ENCODE measurements at regions not wholly inside any gene's neighbourhood (a gene's known extent, or its start where the extent isn't known, plus 50 kb on each side); places are given as distances from the start of the nearest gene placed in this dataset.

DNA sequence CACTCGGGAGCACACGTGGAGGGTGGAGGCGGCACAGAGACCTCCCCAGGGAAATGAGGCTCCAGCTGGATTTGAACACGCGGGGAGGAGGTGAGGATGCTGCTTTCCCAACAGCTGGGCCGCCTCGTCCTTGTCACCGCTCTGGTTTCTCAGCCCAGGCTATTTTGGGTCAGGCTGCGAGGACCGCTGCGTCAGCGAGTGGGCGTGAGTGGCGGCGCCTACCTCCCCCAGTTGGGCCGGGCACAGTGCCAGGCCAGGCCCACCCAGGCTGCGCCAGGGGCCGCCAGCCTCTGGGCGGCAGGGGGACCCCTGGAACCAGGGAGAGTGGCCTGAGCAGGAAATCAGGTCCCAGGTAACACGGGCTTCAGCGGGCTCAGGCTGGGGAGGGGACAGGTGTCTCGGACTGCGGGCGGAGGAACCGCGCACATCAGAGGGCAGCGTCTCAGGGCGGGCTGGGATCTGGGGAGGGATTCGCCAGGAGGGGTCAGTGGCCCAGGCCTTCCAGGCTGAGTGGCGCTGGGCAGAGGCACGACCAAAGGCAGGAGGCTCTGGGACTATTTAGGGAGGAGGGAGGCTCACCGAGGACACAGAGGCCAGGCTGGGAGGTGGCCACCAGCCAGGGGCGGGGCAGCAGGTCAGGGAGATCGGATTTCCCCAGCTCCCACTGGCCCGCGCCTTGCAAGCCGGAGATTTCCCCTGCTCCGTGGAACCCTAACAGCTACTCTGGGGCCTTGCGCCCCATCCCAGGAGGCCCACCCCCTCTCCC is 125.2 kb upstream of the RET start:
- POLR2A ChIA-PET: no interaction called here
- H3K9me3 Mint-ChIP-seq: peaks cover 0 to 2% (median 0%) of the 10 kb centered on the region in 5 donors
- Histone ChIP-seq H3K36me3 (ENCODE audit: insufficient read depth, low read length) (no peaks in the 10 kb centered on the region), H3K27ac (ENCODE audit: low read depth, low read length) (no peak overlapping the region), H3K4me3 (ENCODE audit: low read length) (no peak overlapping the region), H3K27me3 (ENCODE audit: insufficient read depth, low read length, poor library complexity, severe bottlenecking) (no peaks in the 10 kb centered on the region), H3K9me3 (ENCODE audit: low read length) (no peaks in the 10 kb centered on the region), H3K4me1 (ENCODE audit: insufficient read depth, low read length) (no peaks in the 10 kb centered on the region)
- H3K27me3 Mint-ChIP-seq: peaks cover 8 to 14% of the 10 kb centered on the region in 2 donors
- no peak for DNase-seq
- H3K4me3 Mint-ChIP-seq: no peak overlapping the region
- no peaks in the 10 kb centered on the region for H3K36me3 Mint-ChIP-seq
- no peaks in the 10 kb centered on the region for H3K4me1 Mint-ChIP-seq
- CTCF ChIA-PET: no interaction called here
- H3K27ac Mint-ChIP-seq: no peak overlapping the region

DNA sequence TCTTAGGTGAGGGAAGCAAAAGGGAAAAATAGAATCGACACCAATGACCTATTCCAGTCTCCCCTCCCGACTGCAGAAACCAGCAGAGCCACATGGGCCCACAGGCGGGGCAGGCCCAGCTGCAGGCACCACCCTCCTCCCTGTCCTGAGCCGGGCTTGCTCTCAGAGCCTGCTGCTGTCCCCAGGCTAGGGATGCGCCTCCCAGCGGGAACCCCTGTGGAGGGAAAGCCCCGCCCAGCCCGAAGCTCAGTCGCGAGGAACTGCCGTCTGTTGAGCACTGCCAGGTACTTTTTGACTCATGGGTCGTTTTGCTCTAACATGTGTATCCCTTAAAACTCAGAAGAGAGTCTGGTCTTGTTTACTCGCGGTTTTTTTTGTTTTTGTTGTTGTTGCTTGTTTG is 124.5 kb upstream of the RET start:
- no peak overlapping the region for H3K27ac ChIP-seq (ENCODE audit: low read depth, low read length)
- no peak overlapping the region for H3K4me3 ChIP-seq (ENCODE audit: low read length)
- Mint-ChIP-seq H3K4me3 (no peak overlapping the region), H3K4me1 (no peaks in the 10 kb centered on the region), H3K9me3 (peaks cover 0 to 7% (median 0%) of the 10 kb centered on the region in 5 donors), H3K27me3 (peaks cover 6 to 12% of the 10 kb centered on the region in 2 donors), H3K36me3 (no peaks in the 10 kb centered on the region), H3K27ac (no peak overlapping the region)
- H3K9me3 ChIP-seq (ENCODE audit: low read length): no peaks in the 10 kb centered on the region
- no peak for DNase-seq
- ChIA-PET CTCF (no interaction called here), POLR2A (no interaction called here)
- H3K36me3 ChIP-seq (ENCODE audit: insufficient read depth, low read length): no peaks in the 10 kb centered on the region
- H3K4me1 ChIP-seq (ENCODE audit: insufficient read depth, low read length): no peaks in the 10 kb centered on the region
- no peaks in the 10 kb centered on the region for H3K27me3 ChIP-seq (ENCODE audit: insufficient read depth, low read length, poor library complexity, severe bottlenecking)

DNA sequence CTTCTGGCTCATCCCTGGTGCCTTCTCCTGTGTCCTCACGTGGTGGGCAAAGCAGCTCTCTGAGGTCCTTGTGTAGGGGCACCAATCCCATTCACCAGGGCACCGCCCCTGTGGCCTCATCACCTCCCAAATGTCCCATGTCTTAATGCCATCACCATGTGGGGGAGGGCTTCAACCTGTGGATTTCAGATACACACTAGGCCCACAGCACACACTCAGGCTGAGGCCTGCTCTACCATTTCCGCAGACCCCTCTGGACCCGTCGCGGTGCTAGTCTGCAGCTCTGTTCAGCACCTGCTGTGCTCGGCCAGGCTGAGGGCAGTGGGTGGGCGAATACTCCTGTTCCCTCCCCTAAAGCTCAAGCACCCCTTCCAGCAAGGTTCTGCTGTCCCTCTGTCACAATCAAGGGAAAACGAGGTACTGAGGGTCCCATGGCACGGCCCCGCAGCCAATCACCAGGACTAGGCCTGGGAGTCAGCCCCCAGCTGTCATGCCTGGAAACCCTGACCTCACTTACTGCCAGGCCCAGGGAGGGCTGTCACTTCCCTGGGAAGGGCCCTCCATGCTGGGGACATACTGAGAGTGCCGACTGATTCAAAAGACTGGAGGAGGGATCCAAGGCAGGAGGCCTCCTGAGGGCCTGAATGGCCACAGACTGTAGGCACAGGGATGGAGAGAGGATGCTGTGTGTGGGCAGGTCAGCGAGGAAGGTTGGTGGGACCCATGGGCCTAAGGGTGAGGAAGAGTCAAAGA is 123.8 kb upstream of the RET start:
- Histone ChIP-seq H3K4me1 (ENCODE audit: insufficient read depth, low read length) (no peaks in the 10 kb centered on the region), H3K9me3 (ENCODE audit: low read length) (no peaks in the 10 kb centered on the region), H3K27me3 (ENCODE audit: insufficient read depth, low read length, poor library complexity, severe bottlenecking) (no peaks in the 10 kb centered on the region), H3K36me3 (ENCODE audit: insufficient read depth, low read length) (no peaks in the 10 kb centered on the region), H3K4me3 (ENCODE audit: low read length) (no peak overlapping the region), H3K27ac (ENCODE audit: low read depth, low read length) (no peak overlapping the region)
- Mint-ChIP-seq H3K4me3 (no peak overlapping the region), H3K36me3 (no peaks in the 10 kb centered on the region), H3K9me3 (peaks cover 0 to 7% (median 0%) of the 10 kb centered on the region in 5 donors), H3K27me3 (peaks cover 5 to 12% of the 10 kb centered on the region in 2 donors), H3K27ac (no peak overlapping the region), H3K4me1 (no peaks in the 10 kb centered on the region)
- ChIA-PET POLR2A (no interaction called here), CTCF (no interaction called here)
- no peak for DNase-seq

DNA sequence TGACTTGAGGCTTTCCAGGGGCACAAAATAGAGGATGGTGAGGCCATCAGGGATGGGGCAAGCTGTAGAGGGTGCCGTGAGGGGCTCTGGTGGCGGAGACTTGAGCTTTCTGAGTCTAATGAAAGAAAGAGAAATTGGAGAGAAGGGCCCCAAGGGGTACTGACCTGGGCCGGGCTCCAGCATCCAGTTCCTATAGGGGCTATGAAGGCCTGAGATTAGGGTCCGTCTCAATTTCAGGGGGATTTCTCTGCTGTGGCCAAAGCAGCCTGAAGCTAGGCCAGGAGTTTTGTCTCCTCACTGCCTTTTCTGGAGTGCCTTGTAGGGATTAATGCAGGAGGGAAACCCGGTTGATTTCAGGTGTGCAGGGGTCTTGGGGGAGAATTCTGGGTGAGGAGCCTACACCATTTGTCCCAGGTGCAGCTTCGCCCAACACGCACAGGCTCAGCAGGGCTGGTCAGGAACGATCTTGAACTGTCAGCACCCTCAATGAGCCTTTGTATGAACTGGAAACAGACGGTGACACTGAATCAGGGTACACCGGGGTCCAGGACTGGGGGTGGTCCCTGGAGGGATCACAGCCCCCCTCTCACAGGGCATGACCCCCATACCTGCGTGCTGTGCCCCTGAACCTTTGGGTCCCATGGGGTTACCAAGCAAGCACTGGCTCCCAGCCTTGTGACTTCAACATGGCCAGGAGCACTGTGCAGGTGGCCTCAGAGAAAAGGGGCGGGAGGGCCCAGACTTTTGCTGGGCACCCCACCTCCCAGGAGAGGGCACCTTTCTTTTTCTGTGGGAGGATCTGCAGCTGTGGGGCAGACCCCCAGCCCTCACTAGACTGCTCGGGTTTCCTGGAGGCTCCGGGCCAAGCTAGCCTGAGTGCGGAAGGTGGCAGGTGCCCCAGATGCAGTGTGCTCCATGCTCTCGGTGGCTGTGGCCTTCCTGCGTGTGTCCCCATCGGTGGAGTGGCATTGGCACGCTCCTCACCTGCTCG is 122.9 kb upstream of the RET start:
- CTCF ChIA-PET: no interaction called here
- peaks cover 0 to 7% (median 0%) of the 10 kb centered on the region in 5 donors for H3K9me3 Mint-ChIP-seq
- Histone ChIP-seq H3K36me3 (ENCODE audit: insufficient read depth, low read length) (no peaks in the 10 kb centered on the region), H3K4me1 (ENCODE audit: insufficient read depth, low read length) (no peaks in the 10 kb centered on the region), H3K4me3 (ENCODE audit: low read length) (no peak overlapping the region), H3K27ac (ENCODE audit: low read depth, low read length) (no peak overlapping the region), H3K9me3 (ENCODE audit: low read length) (no peaks in the 10 kb centered on the region), H3K27me3 (ENCODE audit: insufficient read depth, low read length, poor library complexity, severe bottlenecking) (no peaks in the 10 kb centered on the region)
- H3K27me3 Mint-ChIP-seq: peaks cover 5 to 12% of the 10 kb centered on the region in 2 donors
- DNase-seq: no peak
- no peak overlapping the region for H3K4me3 Mint-ChIP-seq
- no peak overlapping the region for H3K27ac Mint-ChIP-seq
- no peaks in the 10 kb centered on the region for H3K36me3 Mint-ChIP-seq
- POLR2A ChIA-PET: no interaction called here
- no peaks in the 10 kb centered on the region for H3K4me1 Mint-ChIP-seq

DNA sequence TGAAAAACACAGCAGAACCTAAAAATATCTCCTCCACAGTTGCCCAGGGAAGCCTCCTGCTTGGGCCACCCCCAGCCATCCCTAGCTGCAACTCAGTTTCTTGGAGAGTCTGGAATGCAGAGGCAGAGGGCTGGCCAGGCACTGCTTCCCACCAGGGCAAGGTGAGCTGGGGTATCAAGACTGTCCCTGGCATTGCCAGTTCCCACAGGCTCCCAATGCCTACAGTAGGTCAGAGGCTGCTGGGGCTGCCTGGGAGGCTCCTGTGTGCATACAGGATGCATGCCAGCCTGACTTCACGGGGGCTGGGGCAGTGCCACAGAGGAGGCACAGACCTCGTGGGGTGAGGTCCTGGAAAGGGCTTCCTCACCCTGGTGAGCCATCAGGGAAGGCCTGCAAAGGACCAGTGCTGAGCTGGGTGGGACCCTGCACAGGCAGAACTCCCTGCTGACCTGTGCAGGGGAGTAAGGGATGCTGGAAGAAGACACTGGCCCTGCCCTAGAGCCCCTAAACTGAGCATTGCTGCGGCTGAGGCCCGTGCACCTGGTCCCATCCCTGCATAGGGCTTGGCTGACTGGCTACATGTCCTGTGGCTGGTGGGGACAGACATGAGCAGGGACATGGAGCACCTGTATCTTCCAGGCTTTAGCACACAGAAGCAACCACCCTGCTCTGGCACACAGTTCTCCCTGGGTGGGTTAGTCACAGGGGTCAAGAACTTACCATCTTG is 121.9 kb upstream of the RET start:
- no peaks in the 10 kb centered on the region for H3K27me3 ChIP-seq (ENCODE audit: insufficient read depth, low read length, poor library complexity, severe bottlenecking)
- no peaks in the 10 kb centered on the region for H3K4me1 Mint-ChIP-seq
- CTCF ChIA-PET: no interaction called here

DNA sequence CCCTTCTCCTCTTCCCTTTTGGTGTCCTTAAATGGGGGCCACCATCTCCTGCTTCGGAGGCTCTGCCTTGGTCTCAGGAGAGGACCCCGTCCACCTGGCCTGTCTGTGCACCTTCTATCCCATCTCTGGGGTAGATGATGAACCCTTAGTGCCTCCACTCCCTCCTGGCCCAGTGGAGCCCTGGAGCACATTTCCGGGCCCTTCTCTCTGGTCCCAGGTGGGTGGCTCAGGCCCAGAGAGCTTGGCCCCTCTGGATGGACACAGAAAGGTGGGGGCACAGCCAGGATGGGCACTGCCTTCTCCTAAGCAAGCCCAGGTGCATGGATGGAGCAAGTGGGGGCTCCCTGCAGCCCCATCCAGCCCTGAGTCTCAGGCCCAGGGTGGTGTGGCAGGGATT is 121.4 kb upstream of the RET start:
- Histone ChIP-seq H3K27me3 (ENCODE audit: insufficient read depth, low read length, poor library complexity, severe bottlenecking) (no peaks in the 10 kb centered on the region), H3K4me1 (ENCODE audit: insufficient read depth, low read length) (no peaks in the 10 kb centered on the region), H3K9me3 (ENCODE audit: low read length) (no peaks in the 10 kb centered on the region), H3K36me3 (ENCODE audit: insufficient read depth, low read length) (no peaks in the 10 kb centered on the region), H3K27ac (ENCODE audit: low read depth, low read length) (no peak overlapping the region), H3K4me3 (ENCODE audit: low read length) (no peak overlapping the region)
- Mint-ChIP-seq H3K9me3 (peaks cover 0 to 7% (median 0%) of the 10 kb centered on the region in 5 donors), H3K36me3 (no peaks in the 10 kb centered on the region), H3K27me3 (peaks cover 7 to 11% of the 10 kb centered on the region in 2 donors), H3K4me3 (no peak overlapping the region), H3K4me1 (no peaks in the 10 kb centered on the region), H3K27ac (no peak overlapping the region)
- ChIA-PET POLR2A (no interaction called here), CTCF (no interaction called here)
- DNase-seq: no peak

More for the DNA sequence above, 121.9 kb upstream of the RET start:
- Histone ChIP-seq H3K4me1 (ENCODE audit: insufficient read depth, low read length) (no peaks in the 10 kb centered on the region), H3K4me3 (ENCODE audit: low read length) (no peak overlapping the region), H3K9me3 (ENCODE audit: low read length) (no peaks in the 10 kb centered on the region), H3K36me3 (ENCODE audit: insufficient read depth, low read length) (no peaks in the 10 kb centered on the region), H3K27ac (ENCODE audit: low read depth, low read length) (no peak overlapping the region)
- no peaks in the 10 kb centered on the region for H3K36me3 Mint-ChIP-seq
- H3K27ac Mint-ChIP-seq: no peak overlapping the region
- peaks cover 0 to 7% (median 0%) of the 10 kb centered on the region in 5 donors for H3K9me3 Mint-ChIP-seq
- H3K27me3 Mint-ChIP-seq: peaks cover 5 to 12% of the 10 kb centered on the region in 2 donors
- POLR2A ChIA-PET: no interaction called here
- DNase-seq: no peak
- no peak overlapping the region for H3K4me3 Mint-ChIP-seq

DNA sequence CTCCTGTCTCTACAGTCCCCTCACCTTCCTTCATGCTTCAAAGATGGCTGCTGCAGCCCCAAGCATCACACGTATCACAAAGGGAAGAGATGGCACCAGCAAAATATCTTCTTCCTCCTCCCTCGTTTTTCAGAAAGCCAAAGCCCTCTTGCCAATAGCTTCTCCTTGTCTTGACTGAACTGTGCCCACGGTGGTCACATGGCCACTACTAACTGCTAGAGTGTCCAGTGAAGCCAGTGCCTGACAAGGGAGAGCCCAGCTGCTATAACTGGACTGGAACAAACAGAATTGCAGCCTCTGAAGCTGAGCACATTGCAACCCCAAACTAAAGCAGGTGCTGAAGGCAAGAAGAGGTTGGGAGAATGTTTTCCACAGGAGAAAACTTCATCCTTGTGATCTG is 120.8 kb upstream of the RET start:
- H3K9me3 Mint-ChIP-seq: peaks cover 0 to 7% (median 0%) of the 10 kb centered on the region in 5 donors
- Histone ChIP-seq H3K36me3 (ENCODE audit: insufficient read depth, low read length) (no peaks in the 10 kb centered on the region), H3K9me3 (ENCODE audit: low read length) (no peaks in the 10 kb centered on the region), H3K4me1 (ENCODE audit: insufficient read depth, low read length) (no peaks in the 10 kb centered on the region), H3K27ac (ENCODE audit: low read depth, low read length) (no peak overlapping the region), H3K4me3 (ENCODE audit: low read length) (no peak overlapping the region), H3K27me3 (ENCODE audit: insufficient read depth, low read length, poor library complexity, severe bottlenecking) (no peaks in the 10 kb centered on the region)
- H3K27ac Mint-ChIP-seq: no peak overlapping the region
- H3K36me3 Mint-ChIP-seq: no peaks in the 10 kb centered on the region
- H3K4me3 Mint-ChIP-seq: no peak overlapping the region
- CTCF ChIA-PET: no interaction called here
- POLR2A ChIA-PET: no interaction called here
- H3K4me1 Mint-ChIP-seq: no peaks in the 10 kb centered on the region
- DNase-seq: no peak
- peaks cover 3 to 7% of the 10 kb centered on the region in 2 donors for H3K27me3 Mint-ChIP-seq
